HEK293 (cell line): ENCODE measurements at regions not wholly inside any gene's neighbourhood (a gene's known extent, or its start where the extent isn't known, plus 50 kb on each side); places are given as distances from the start of the nearest gene placed in this dataset.

Source experiments
- KLF10 ChIP-seq: fragments of 450-650 bp; IDR thresholded peaks from 2 replicates; pipeline ENCODE4 v1.5.1; 2018; ENCODE audit warnings: missing biosample characterization, mild to moderate bottlenecking, missing genetic modification characterization
- OSR2 ChIP-seq: fragments of 450-650 bp; formaldehyde crosslinking; IDR thresholded peaks from 2 replicates; pipeline ENCODE4 v1.5.1; 2016; ENCODE audit warnings: missing biosample characterization, missing genetic modification characterization
- REPIN1 ChIP-seq: fragments of 450-650 bp; formaldehyde crosslinking; IDR thresholded peaks from 2 replicates; pipeline ENCODE4 v1.5.1; 2017; ENCODE audit warnings: missing biosample characterization, missing genetic modification characterization, low read depth
- REST ChIP-seq: fragments of 450-650 bp; formaldehyde crosslinking; IDR thresholded peaks from 2 replicates; pipeline ENCODE4 v1.5.1; 2016; ENCODE audit warnings: missing biosample characterization, missing genetic modification characterization
- ZBTB21 ChIP-seq: fragments of 450-650 bp; formaldehyde crosslinking; IDR thresholded peaks from 2 replicates; pipeline ENCODE4 v1.5.1; 2017; ENCODE audit warnings: missing biosample characterization, missing genetic modification characterization
- ZNF555 ChIP-seq: fragments of 450-650 bp; formaldehyde crosslinking; conservative IDR thresholded peaks from 2 replicates; pipeline ENCODE4 v1.5.1; 2017; ENCODE audit warnings: missing biosample characterization, mild to moderate bottlenecking, missing genetic modification characterization, inconsistent platforms
- ZNF792 ChIP-seq: fragments of 450-650 bp; formaldehyde crosslinking; IDR thresholded peaks from 2 replicates; pipeline ENCODE4 v1.5.1; 2016; ENCODE audit warnings: missing biosample characterization, missing genetic modification characterization
- ZSCAN5A ChIP-seq: fragments of 450-650 bp; formaldehyde crosslinking; IDR thresholded peaks from 2 replicates; pipeline ENCODE4 v1.5.1; 2016; ENCODE audit warnings: missing biosample characterization, missing genetic modification characterization
- TF ChIP-seq, protein P1 (sequence below): fragments of 450-650 bp; formaldehyde crosslinking; IDR thresholded peaks from 2 replicates; pipeline ENCODE4 v1.5.1; 2016; ENCODE audit warnings: missing biosample characterization, missing genetic modification characterization

GRCh38 chr14:22225516-22226140 lies 363.4 kb downstream of the DAD1 start:
- no peak for TF ChIP-seq ZNF555 (tag by site-specific recombination)
- no peak for TF ChIP-seq ZBTB21 (tag by site-specific recombination)
- TF ChIP-seq OSR2 (tag by site-specific recombination): no peak
- TF ChIP-seq REPIN1 (tag by site-specific recombination): no peak
- no peak for TF ChIP-seq REST
- TF ChIP-seq ZSCAN5A (tag by site-specific recombination): no peak
- TF ChIP-seq, protein P1, sequence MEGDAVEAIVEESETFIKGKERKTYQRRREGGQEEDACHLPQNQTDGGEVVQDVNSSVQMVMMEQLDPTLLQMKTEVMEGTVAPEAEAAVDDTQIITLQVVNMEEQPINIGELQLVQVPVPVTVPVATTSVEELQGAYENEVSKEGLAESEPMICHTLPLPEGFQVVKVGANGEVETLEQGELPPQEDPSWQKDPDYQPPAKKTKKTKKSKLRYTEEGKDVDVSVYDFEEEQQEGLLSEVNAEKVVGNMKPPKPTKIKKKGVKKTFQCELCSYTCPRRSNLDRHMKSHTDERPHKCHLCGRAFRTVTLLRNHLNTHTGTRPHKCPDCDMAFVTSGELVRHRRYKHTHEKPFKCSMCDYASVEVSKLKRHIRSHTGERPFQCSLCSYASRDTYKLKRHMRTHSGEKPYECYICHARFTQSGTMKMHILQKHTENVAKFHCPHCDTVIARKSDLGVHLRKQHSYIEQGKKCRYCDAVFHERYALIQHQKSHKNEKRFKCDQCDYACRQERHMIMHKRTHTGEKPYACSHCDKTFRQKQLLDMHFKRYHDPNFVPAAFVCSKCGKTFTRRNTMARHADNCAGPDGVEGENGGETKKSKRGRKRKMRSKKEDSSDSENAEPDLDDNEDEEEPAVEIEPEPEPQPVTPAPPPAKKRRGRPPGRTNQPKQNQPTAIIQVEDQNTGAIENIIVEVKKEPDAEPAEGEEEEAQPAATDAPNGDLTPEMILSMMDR: no peak
- TF ChIP-seq ZNF792 (tag by site-specific recombination): no peak
- TF ChIP-seq KLF10 (tag by site-specific recombination): no peak
